Ovary (tissue), 7 donors: ENCODE measurements at regions not wholly inside any gene's neighbourhood (a gene's known extent, or its start where the extent isn't known, plus 50 kb on each side); places are given as distances from the start of the nearest gene placed in this dataset.

Experiments used
- DNase-seq, 5 donors: peaks; one replicate each; pipeline ENCODE4 v3.0.0-alpha.2; 2019 to 2020
- H3K27ac ChIP-seq, 2 donors: fragments of 200-600 bp; one replicate each; pipeline versions ENCODE4 v1.5.1 to v1.8.0; 2019 to 2022
- H3K27me3 ChIP-seq: fragments of 200-600 bp; one replicate; pipeline ENCODE4 v1.8.0; 2022
- H3K36me3 ChIP-seq: fragments of 200-600 bp; sonication (generic); one replicate; pipeline ENCODE4 v1.5.1; 2019
- H3K4me1 ChIP-seq: one replicate; pipeline ENCODE4 v1.8.1; 2013; ENCODE audit warnings: mild to moderate bottlenecking, moderate library complexity; ENCODE audit not compliant: insufficient read depth
- H3K4me3 ChIP-seq: fragments of 200-600 bp; sonication (generic); one replicate; pipeline ENCODE4 v1.5.1; 2017
- H3K9me3 ChIP-seq, 2 donors: fragments of 200-600 bp in 1 of 2; sonication (generic) in 1 of 2; one replicate each; pipeline versions ENCODE4 v1.5.1 to v1.8.1; 2013 to 2019; ENCODE audit warnings: mild to moderate bottlenecking in 1 of 2, moderate library complexity in 1 of 2
- CTCF ChIP-seq, 3 donors: fragments of 450-650 bp in 2 of 3; fragments of 200-600 bp in 1 of 3; IDR thresholded peaks; one replicate each; pipeline versions ENCODE4 v1.5.1 to v1.8.0; 2016 to 2022; ENCODE audit warnings: antibody characterized with exemption in 3 of 3, mild to moderate bottlenecking in 1 of 3
- EP300 ChIP-seq: sonication (generic); formaldehyde crosslinking; IDR thresholded peaks from one replicate; pipeline ENCODE4 v1.6.1; 2017; ENCODE audit warnings: antibody characterized with exemption
- POLR2A ChIP-seq: fragments of 450-650 bp; IDR thresholded peaks from one replicate; pipeline ENCODE4 v1.6.1; 2017; ENCODE audit warnings: antibody characterized with exemption, mild to moderate bottlenecking, moderate library complexity
- WGBS, 3 donors: extraction: QIAGEN DNeasy Blood & Tissue Kit in 1 of 3; methylation state at CpG; one replicate each; pipeline versions ENCODE4 v1.1.5 to v1.1.7; 2013 to 2017; 5-methylcytosine and 5-hydroxymethylcytosine counted together
- intact Hi-C, 4 donors: fragments of 100-400 bp; cut with DNase I; formaldehyde crosslinking; loops; one replicate each; pipeline versions ENCODE4 v1.11.0 to v1.15.1; 2022 to 2023
- donor health status: DM: no; HTN: no; CAD: no; lungs with moderate emphysema.
- donor health status: DM: no; HTN: no; CAD: no.
- donor health status: Bipolar disorder and iron deficiency.
- donor health status: DM: no; HTN: no; CAD: no.
- donor health status: DM: yes; HTN: yes; CAD: no.

- DNase-seq = no peak
- no peaks in the 10 kb centered on the region for H3K9me3 ChIP-seq
- H3K4me1 ChIP-seq = no peaks in the 10 kb centered on the region
- H3K27ac ChIP-seq = no peak overlapping the region
- H3K36me3 ChIP-seq = no peaks in the 10 kb centered on the region
- no peaks in the 10 kb centered on the region for H3K27me3 ChIP-seq
- intact Hi-C loops = no loop called here
- no peak for TF ChIP-seq EP300
- TF ChIP-seq POLR2A = no peak
- TF ChIP-seq CTCF (IDR thresholded peaks at IDR 0.05) = no peak
- H3K4me3 ChIP-seq = no peak overlapping the region
Measured at GRCh38 chr14:85963486-85963885, 433.5 kb downstream of the FLRT2 start.

- intact Hi-C loops = no loop called here
- DNase-seq = no peak
- WGBS, 3 donors = 78 to 88% (median 86%) methylated on average over 2 of the region's 2 CpGs
- Histone ChIP-seq H3K4me3 (no peak overlapping the region), H3K27me3 (no peaks in the 10 kb centered on the region), H3K27ac (no peak overlapping the region), H3K36me3 (no peaks in the 10 kb centered on the region), H3K4me1 (no peaks in the 10 kb centered on the region), H3K9me3 (no peaks in the 10 kb centered on the region)
- TF ChIP-seq EP300 = no peak
- no peak for TF ChIP-seq POLR2A
Measured at GRCh38 chr14:85960756-85961155, 430.8 kb downstream of the FLRT2 start.

GRCh38 chr14:85959063-85959462 lies 429.1 kb downstream of the FLRT2 start:
- Histone ChIP-seq H3K9me3 (no peaks in the 10 kb centered on the region), H3K4me3 (no peak overlapping the region), H3K27ac (no peak overlapping the region), H3K4me1 (no peaks in the 10 kb centered on the region), H3K27me3 (no peaks in the 10 kb centered on the region), H3K36me3 (no peaks in the 10 kb centered on the region)
- TF ChIP-seq CTCF (IDR thresholded peaks at IDR 0.05) (no peak), POLR2A (no peak), EP300 (no peak)
- no peak for DNase-seq
- WGBS, 3 donors = 88 to 92% (median 90%) methylated on average over 3 of the region's 3 CpGs
- intact Hi-C loops = no loop called here

GRCh38 chr14:85958069-85958468 lies 428.1 kb downstream of the FLRT2 start:
- Histone ChIP-seq H3K27ac (no peak overlapping the region), H3K4me1 (no peaks in the 10 kb centered on the region), H3K4me3 (no peak overlapping the region), H3K36me3 (no peaks in the 10 kb centered on the region), H3K27me3 (no peaks in the 10 kb centered on the region), H3K9me3 (no peaks in the 10 kb centered on the region)
- intact Hi-C loops = no loop called here
- TF ChIP-seq CTCF (IDR thresholded peaks at IDR 0.05) (no peak), EP300 (no peak), POLR2A (no peak)
- WGBS, 3 donors = 72 to 80% (median 74%) methylated on average over 1 of the region's 1 CpG
- no peak for DNase-seq

- intact Hi-C loops = no loop called here
- Histone ChIP-seq H3K4me1 (no peaks in the 10 kb centered on the region), H3K27ac (no peak overlapping the region), H3K4me3 (no peak overlapping the region), H3K9me3 (no peaks in the 10 kb centered on the region), H3K27me3 (no peaks in the 10 kb centered on the region), H3K36me3 (no peaks in the 10 kb centered on the region)
- no peak for DNase-seq
- TF ChIP-seq POLR2A = no peak
- no peak for TF ChIP-seq EP300
- TF ChIP-seq CTCF (IDR thresholded peaks at IDR 0.05) = no peak
- WGBS, 3 donors = 77 to 79% (median 78%) methylated on average over 3 of the region's 3 CpGs
Measured at GRCh38 chr14:85953265-85953664, 423.3 kb downstream of the FLRT2 start.
